HL-60 (cell line): ENCODE measurements at regions not wholly inside any gene's neighbourhood (a gene's known extent, or its start where the extent isn't known, plus 50 kb on each side); places are given as distances from the start of the nearest gene placed in this dataset.
"Not testable (repeated sequence)": the region's sequence is repeated elsewhere in the genome, so short reads cannot be mapped to it uniquely, and the experiment has no call there.

Experiments
- CTCF ChIP-seq: IDR thresholded peaks from one replicate; pipeline ENCODE4 v1.5.1; 2011; ENCODE audit warnings: low read length, control low read depth, inconsistent platforms; ENCODE audit not compliant: insufficient read depth
- GABPA ChIP-seq: IDR thresholded peaks from 2 replicates; pipeline ENCODE4 v1.6.1; 2012; ENCODE audit warnings: low read depth
- POLR2AphosphoS5 ChIP-seq: IDR thresholded peaks from 2 replicates; pipeline ENCODE4 v1.6.1; 2012; ENCODE audit warnings: low read depth
- REST ChIP-seq: IDR thresholded peaks from 2 replicates; pipeline ENCODE4 v1.6.1; 2012; ENCODE audit warnings: low read depth; ENCODE audit not compliant: insufficient replicate concordance
- SPI1 ChIP-seq: IDR thresholded peaks from 2 replicates; pipeline ENCODE4 v1.6.1; 2012; ENCODE audit warnings: low read depth, mild to moderate bottlenecking, borderline replicate concordance

DNA sequence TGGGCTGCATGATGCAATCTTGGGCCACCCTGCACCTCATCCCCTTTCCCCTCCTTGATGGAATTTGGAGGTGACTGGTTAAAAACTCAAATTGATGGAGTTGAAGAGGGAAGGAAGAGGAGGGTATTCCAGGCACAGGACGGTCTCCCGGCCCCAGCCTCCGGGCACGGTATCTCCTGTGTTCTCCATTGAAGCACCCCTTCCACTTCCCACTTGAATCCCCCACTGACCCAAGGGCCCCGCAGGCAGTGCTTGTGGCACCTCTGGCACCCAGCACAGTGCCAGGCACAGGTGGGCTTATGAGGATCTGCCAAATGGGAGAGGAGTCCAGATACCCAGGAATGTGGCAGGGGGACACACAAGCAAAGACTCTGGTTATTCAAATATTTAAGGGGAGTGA, 271.6 kb downstream of the GOLGA6L6 start:
- not testable (repeated sequence) for TF ChIP-seq CTCF, GABPA, POLR2AphosphoS5, REST, SPI1
